Naive thymus-derived CD4-positive, alpha-beta T cell (primary cell): ENCODE measurements at regions not wholly inside any gene's neighbourhood (a gene's known extent, or its start where the extent isn't known, plus 50 kb on each side); places are given as distances from the start of the nearest gene placed in this dataset.

ENCODE experiments used
- ATAC-seq: fragments of 150-1000 bp; cut with Tn5 transposase; 2 replicates; pipeline ENCODE4 v1.10.0; 2021; ENCODE audit warnings: mild to moderate bottlenecking, moderate library complexity
- CTCF ChIA-PET: fragments of 350-600 bp; sonication (Branson Sonifier 250); formaldehyde crosslinking; loops from one replicate; lab custom pipeline; 2021; ENCODE audit warnings: antibody characterized with exemption; lab: Charles Lee
- POLR2A ChIA-PET: fragments of 350-600 bp; sonication (Branson Sonifier 250); formaldehyde crosslinking; loops from one replicate; lab custom pipeline; 2021; ENCODE audit warnings: antibody characterized with exemption, inconsistent platforms; lab: Charles Lee
- DNase-seq, 9 donors: peaks; one replicate each; pipeline versions ENCODE4 v3.0.0 to v3.0.0-alpha.2; 2020 to 2022; ENCODE audit warnings: mixed read lengths in 1 of 9
- H3K27ac ChIP-seq: one replicate; pipeline ENCODE4 v1.7.0; 2013; ENCODE audit warnings: mild to moderate bottlenecking, low read depth, low read length, moderate library complexity
- H3K27me3 ChIP-seq, 2 donors: one replicate each; pipeline ENCODE4 v1.7.0; 2013; ENCODE audit warnings: low read length in 2 of 2, mild to moderate bottlenecking in 2 of 2, moderate library complexity in 2 of 2; ENCODE audit not compliant: control insufficient read depth in 2 of 2, insufficient read depth in 2 of 2
- H3K36me3 ChIP-seq, 3 experiments: 1 replicate in 2 of 3; 2 replicates in 1 of 3; pipeline ENCODE4 v1.7.0; 2013; ENCODE audit warnings: low read length in 3 of 3, mild to moderate bottlenecking in 3 of 3, moderate library complexity in 1 of 3; ENCODE audit not compliant: insufficient read depth in 3 of 3, control insufficient read depth in 2 of 3
- H3K4me1 ChIP-seq, 2 donors: one replicate each; pipeline ENCODE4 v1.7.0; 2013; ENCODE audit warnings: low read length in 2 of 2, mild to moderate bottlenecking in 2 of 2, moderate library complexity in 1 of 2; ENCODE audit not compliant: control insufficient read depth in 2 of 2, insufficient read depth in 2 of 2
- H3K4me3 ChIP-seq: 2 replicates; pipeline ENCODE4 v1.7.0; 2013; ENCODE audit warnings: mild to moderate bottlenecking, low read length
- H3K9me3 ChIP-seq, 3 experiments: 1 replicate in 2 of 3; 2 replicates in 1 of 3; pipeline ENCODE4 v1.7.0; 2013; ENCODE audit warnings: low read length in 3 of 3; ENCODE audit not compliant: control insufficient read depth in 2 of 3
- H3K27ac Mint-ChIP-seq, 9 donors: one replicate each; pipeline ENCODE4 v1.8.0; 2020 to 2022; ENCODE audit warnings: mixed read lengths in 9 of 9, mild to moderate bottlenecking in 8 of 9, moderate library complexity in 5 of 9, inconsistent platforms in 2 of 9
- H3K27me3 Mint-ChIP-seq, 5 donors: one replicate each; pipeline ENCODE4 v1.8.0; 2021 to 2022; ENCODE audit warnings: mixed read lengths in 5 of 5, mild to moderate bottlenecking in 1 of 5
- H3K36me3 Mint-ChIP-seq, 5 donors: one replicate each; pipeline ENCODE4 v1.8.0; 2020 to 2022; ENCODE audit warnings: mixed read lengths in 5 of 5, mild to moderate bottlenecking in 3 of 5, inconsistent platforms in 1 of 5
- H3K4me1 Mint-ChIP-seq, 7 donors: one replicate each; pipeline ENCODE4 v1.8.0; 2020 to 2022; ENCODE audit warnings: mixed read lengths in 7 of 7, mild to moderate bottlenecking in 3 of 7, inconsistent platforms in 1 of 7
- H3K4me3 Mint-ChIP-seq, 10 donors: one replicate each; pipeline ENCODE4 v1.8.0; 2020 to 2022; ENCODE audit warnings: mild to moderate bottlenecking in 10 of 10, mixed read lengths in 10 of 10, moderate library complexity in 6 of 10, inconsistent platforms in 2 of 10
- H3K9me3 Mint-ChIP-seq, 11 donors: one replicate each; pipeline ENCODE4 v1.8.0; 2020 to 2022; ENCODE audit warnings: mixed read lengths in 11 of 11, mild to moderate bottlenecking in 4 of 11, inconsistent platforms in 1 of 11, moderate library complexity in 1 of 11
- intact Hi-C, 2 donors: fragments of 100-400 bp; cut with micrococcal nuclease; formaldehyde crosslinking; loops; one replicate each; pipeline ENCODE4 v1.15.1; 2023

DNA sequence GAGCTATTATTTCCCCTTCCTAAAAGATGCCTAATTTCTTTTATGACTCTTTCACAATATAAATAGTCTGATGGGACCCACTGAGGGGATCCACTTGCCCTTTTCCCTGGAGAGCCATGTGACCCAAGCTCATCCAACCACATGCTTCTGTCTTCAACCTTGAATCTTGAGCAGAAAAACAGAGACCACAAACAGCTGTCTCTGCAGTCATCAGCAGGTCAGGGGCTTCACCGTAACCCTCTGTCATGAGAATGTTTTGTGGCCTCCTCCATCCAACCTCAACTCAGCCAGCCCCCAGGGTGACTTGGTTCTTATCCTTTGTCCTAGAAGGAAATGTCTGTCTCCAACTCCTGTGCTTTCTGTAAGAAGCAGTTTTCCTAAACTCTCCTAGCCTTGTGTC lies 129.6 kb upstream of the POU2AF2 start:
- peaks cover 0 to 9% (median 4%) of the 10 kb centered on the region in 5 donors for H3K27me3 Mint-ChIP-seq
- Histone ChIP-seq H3K36me3 (no peaks in the 10 kb centered on the region), H3K27me3 (no peaks in the 10 kb centered on the region), H3K4me1 (no peaks in the 10 kb centered on the region), H3K4me3 (no peak overlapping the region), H3K9me3 (no peaks in the 10 kb centered on the region), H3K27ac (no peak overlapping the region)
- intact Hi-C loops, result no loop called here
- ChIA-PET CTCF (no interaction called here), POLR2A (no interaction called here)
- ATAC-seq (no peak), DNase-seq (no peak)
- H3K4me3 Mint-ChIP-seq, result no peak overlapping the region
- no peak overlapping the region for H3K27ac Mint-ChIP-seq
- no peaks in the 10 kb centered on the region for H3K4me1 Mint-ChIP-seq
- no peaks in the 10 kb centered on the region for H3K36me3 Mint-ChIP-seq
- H3K9me3 Mint-ChIP-seq, result peaks cover 0 to 4% (median 0%) of the 10 kb centered on the region in 11 donors

DNA sequence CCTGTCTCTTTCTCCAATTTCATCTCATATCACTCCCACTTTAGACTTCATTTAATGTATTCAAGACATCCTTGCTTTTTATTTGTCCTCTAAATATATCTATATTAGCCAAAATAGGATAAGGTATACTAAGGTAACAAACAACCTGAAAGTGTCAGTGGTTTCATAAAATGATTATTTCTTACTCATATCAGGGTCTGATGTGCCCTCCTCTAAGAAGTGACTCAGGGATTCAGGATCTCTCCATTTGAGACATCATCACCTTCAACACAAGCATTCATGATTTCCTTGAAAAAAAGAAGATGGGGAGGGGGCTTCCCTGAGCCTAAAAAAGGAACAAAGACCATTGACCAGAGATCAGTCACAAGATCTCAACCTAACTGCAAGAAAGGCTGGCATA lies 131.4 kb upstream of the POU2AF2 start:
- Histone ChIP-seq H3K27ac (no peak overlapping the region), H3K4me1 (no peaks in the 10 kb centered on the region), H3K27me3 (no peaks in the 10 kb centered on the region), H3K36me3 (no peaks in the 10 kb centered on the region), H3K9me3 (no peaks in the 10 kb centered on the region), H3K4me3 (no peak overlapping the region)
- no peaks in the 10 kb centered on the region for H3K4me1 Mint-ChIP-seq
- peaks cover 0 to 4% (median 0%) of the 10 kb centered on the region in 11 donors for H3K9me3 Mint-ChIP-seq
- POLR2A ChIA-PET, result no interaction called here
- CTCF ChIA-PET, result no interaction called here
- no peak overlapping the region for H3K27ac Mint-ChIP-seq
- no peak for ATAC-seq
- H3K4me3 Mint-ChIP-seq, result no peak overlapping the region
- H3K27me3 Mint-ChIP-seq, result peaks cover 0 to 9% (median 4%) of the 10 kb centered on the region in 5 donors
- DNase-seq, result no peak
- intact Hi-C loops, result no loop called here
- H3K36me3 Mint-ChIP-seq, result no peaks in the 10 kb centered on the region

DNA sequence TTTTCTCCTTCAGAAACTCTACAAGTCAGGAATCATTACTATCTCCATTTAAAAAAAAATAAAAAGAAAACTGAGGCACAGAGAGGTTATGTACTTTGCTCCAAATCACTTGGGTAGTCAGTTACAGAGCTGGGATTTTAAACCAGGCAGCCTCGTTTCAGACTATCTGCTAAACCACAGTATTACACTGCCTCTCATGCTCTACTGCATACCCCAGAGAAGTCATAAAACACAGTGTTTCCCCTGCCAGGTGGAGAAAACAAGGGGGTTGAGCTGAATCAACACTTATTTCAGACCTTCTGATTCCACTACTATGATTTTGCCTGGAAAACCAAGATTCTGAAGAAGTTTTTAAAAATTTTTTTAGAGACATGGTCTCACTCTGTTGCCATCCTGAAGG lies 132.9 kb upstream of the POU2AF2 start:
- no peaks in the 10 kb centered on the region for H3K9me3 ChIP-seq
- no peak overlapping the region for H3K4me3 ChIP-seq
- intact Hi-C loops, result no loop called here
- no peaks in the 10 kb centered on the region for H3K36me3 ChIP-seq
- DNase-seq (no peak), ATAC-seq (no peak)
- CTCF ChIA-PET, result no interaction called here
- H3K27me3 Mint-ChIP-seq, result peaks cover 0 to 17% (median 12%) of the 10 kb centered on the region in 5 donors
- no peaks in the 10 kb centered on the region for H3K27me3 ChIP-seq
- no peaks in the 10 kb centered on the region for H3K4me1 ChIP-seq
- POLR2A ChIA-PET, result no interaction called here
- no peaks in the 10 kb centered on the region for H3K4me1 Mint-ChIP-seq
- H3K4me3 Mint-ChIP-seq, result no peak overlapping the region
- no peak overlapping the region for H3K27ac ChIP-seq
- no peaks in the 10 kb centered on the region for H3K36me3 Mint-ChIP-seq
- no peak overlapping the region for H3K27ac Mint-ChIP-seq
- H3K9me3 Mint-ChIP-seq, result no peaks in the 10 kb centered on the region

DNA sequence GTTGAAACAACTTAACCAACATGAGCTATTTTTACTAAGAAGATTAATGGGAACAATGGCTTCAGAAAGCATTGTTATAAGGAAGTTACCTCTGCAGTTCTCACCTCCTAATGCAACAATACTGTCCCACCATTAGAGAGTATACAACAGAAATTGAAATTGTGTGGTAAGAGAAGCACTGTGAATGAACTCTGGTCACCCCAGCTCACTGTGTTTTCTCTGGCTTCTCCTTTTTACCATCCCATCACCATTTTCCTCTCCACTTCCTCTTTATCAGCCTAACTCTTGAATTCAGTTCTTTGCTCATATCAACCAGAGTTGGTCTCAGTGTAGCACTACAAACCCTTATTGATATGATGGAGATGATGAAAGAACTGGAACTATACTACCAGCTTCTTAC lies 138.0 kb upstream of the POU2AF2 start:
- Mint-ChIP-seq H3K4me1 (no peaks in the 10 kb centered on the region), H3K27me3 (peaks cover 12 to 39% (median 29%) of the 10 kb centered on the region in 5 donors), H3K27ac (no peak overlapping the region), H3K36me3 (no peaks in the 10 kb centered on the region), H3K4me3 (no peak overlapping the region), H3K9me3 (no peaks in the 10 kb centered on the region)
- ChIA-PET CTCF (no interaction called here), POLR2A (no interaction called here)
- Histone ChIP-seq H3K4me1 (no peaks in the 10 kb centered on the region), H3K9me3 (no peaks in the 10 kb centered on the region), H3K4me3 (no peak overlapping the region), H3K27ac (no peak overlapping the region), H3K27me3 (no peaks in the 10 kb centered on the region), H3K36me3 (no peaks in the 10 kb centered on the region)
- ATAC-seq (no peak), DNase-seq (no peak)
- intact Hi-C loops, result no loop called here

DNA sequence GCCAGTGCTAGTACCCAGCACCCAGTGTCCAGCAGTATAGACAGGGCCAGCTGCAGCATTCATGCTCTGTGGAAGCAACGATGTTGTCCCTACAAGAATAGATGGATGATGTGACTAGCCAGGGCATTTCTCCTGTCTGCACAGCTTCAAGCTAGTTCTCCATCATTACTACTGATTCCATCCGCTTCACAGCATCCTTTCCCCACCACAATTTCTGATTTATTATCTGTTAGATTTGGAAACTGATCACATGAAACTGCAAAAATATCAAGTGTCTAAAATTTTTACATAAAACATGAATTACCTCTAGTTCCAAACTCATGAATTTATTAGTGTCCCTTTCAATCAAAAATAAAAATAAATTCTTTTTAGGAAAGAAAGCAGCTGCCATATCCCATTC lies 138.9 kb upstream of the POU2AF2 start:
- ChIA-PET CTCF (no interaction called here), POLR2A (no interaction called here)
- Mint-ChIP-seq H3K27me3 (peaks cover 12 to 35% (median 33%) of the 10 kb centered on the region in 5 donors), H3K9me3 (no peaks in the 10 kb centered on the region), H3K4me1 (no peaks in the 10 kb centered on the region), H3K4me3 (no peak overlapping the region), H3K27ac (no peak overlapping the region), H3K36me3 (no peaks in the 10 kb centered on the region)
- H3K36me3 ChIP-seq, result no peaks in the 10 kb centered on the region
- H3K27ac ChIP-seq, result no peak overlapping the region
- H3K4me3 ChIP-seq, result no peak overlapping the region
- H3K27me3 ChIP-seq, result no peaks in the 10 kb centered on the region
- DNase-seq (no peak), ATAC-seq (no peak)
- H3K9me3 ChIP-seq, result no peaks in the 10 kb centered on the region
- no peaks in the 10 kb centered on the region for H3K4me1 ChIP-seq
- intact Hi-C loops, result no loop called here

DNA sequence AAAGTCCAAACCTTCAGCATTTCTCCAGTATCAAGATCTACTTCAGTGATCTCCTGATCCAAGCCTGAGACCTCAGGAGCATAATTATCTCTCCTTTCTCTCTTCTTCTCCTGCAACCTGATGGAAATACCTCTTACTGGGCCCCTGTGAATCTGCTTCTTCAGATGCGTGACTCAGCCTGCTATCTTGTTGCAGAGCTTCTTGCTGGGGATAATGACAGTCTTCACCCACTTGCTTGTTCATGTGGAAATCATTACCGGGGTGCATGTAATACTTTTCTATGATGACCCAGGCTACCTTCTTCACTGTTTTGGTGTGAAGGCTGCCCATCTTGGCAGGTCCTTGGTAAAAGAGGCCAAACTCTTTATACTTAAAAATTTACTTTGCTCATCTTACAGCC lies 140.0 kb upstream of the POU2AF2 start:
- ATAC-seq, result no peak
- H3K36me3 ChIP-seq, result no peaks in the 10 kb centered on the region
- Mint-ChIP-seq H3K36me3 (no peaks in the 10 kb centered on the region), H3K27ac (no peak overlapping the region), H3K9me3 (no peaks in the 10 kb centered on the region), H3K4me1 (no peaks in the 10 kb centered on the region), H3K4me3 (no peak overlapping the region), H3K27me3 (peaks cover 13 to 36% (median 35%) of the 10 kb centered on the region in 5 donors)
- ChIA-PET POLR2A (no interaction called here), CTCF (no interaction called here)
- intact Hi-C loops, result no loop called here
- H3K9me3 ChIP-seq, result no peaks in the 10 kb centered on the region
- DNase-seq, result no peak
- H3K4me3 ChIP-seq, result no peak overlapping the region
- no peak overlapping the region for H3K27ac ChIP-seq
- no peaks in the 10 kb centered on the region for H3K4me1 ChIP-seq
- H3K27me3 ChIP-seq, result no peaks in the 10 kb centered on the region

DNA sequence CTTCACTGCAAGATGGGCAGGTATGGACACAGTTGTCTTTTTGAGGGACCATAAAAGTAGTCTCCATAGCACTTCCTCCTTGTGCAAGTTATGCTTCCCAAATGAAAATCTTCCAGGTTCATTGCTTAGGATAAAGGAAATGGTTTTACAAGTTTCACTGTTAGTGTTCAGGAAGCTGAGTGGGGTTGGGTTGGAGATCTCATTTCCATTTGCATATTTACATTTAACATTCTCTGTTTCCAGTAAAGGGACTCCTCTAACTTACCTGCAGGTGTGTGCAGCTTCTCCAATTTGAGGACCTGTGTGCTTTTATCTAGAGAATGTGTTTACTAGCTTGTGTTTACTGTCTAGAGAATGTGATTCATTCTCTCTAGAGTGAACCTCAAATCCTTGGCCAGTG lies 141.3 kb upstream of the POU2AF2 start:
- Histone ChIP-seq H3K4me3 (no peak overlapping the region), H3K27me3 (no peaks in the 10 kb centered on the region), H3K4me1 (no peaks in the 10 kb centered on the region), H3K27ac (no peak overlapping the region), H3K36me3 (no peaks in the 10 kb centered on the region), H3K9me3 (no peaks in the 10 kb centered on the region)
- DNase-seq (no peak), ATAC-seq (no peak)
- Mint-ChIP-seq H3K4me1 (no peaks in the 10 kb centered on the region), H3K4me3 (no peak overlapping the region), H3K9me3 (no peaks in the 10 kb centered on the region), H3K36me3 (no peaks in the 10 kb centered on the region), H3K27me3 (peaks cover 16 to 40% (median 33%) of the 10 kb centered on the region in 5 donors), H3K27ac (no peak overlapping the region)
- ChIA-PET CTCF (no interaction called here), POLR2A (no interaction called here)
- intact Hi-C loops, result no loop called here
